Panc1 (cell line): ENCODE measurements at regions not wholly inside any gene's neighbourhood (a gene's known extent, or its start where the extent isn't known, plus 50 kb on each side); places are given as distances from the start of the nearest gene placed in this dataset.

Experiments
- ATAC-seq: fragments of 200-7000 bp; cut with Tn5 transposase; 2 replicates; pipeline ENCODE4 v1.9.1; 2020; ENCODE audit warnings: mild to moderate bottlenecking, moderate library complexity
- BruUV-seq: library from RNA; stranded (reverse); fragments of 400-500 nt; replicated peaks from 2 replicates; lab custom pipeline; 2021; lab: Mats Ljungman, UMichigan
- CTCF ChIA-PET: fragments of 300-600 bp; sonication (Branson Sonifier 250); formaldehyde crosslinking; loops from one replicate; lab custom pipeline; 2022; ENCODE audit warnings: antibody characterized with exemption; lab: Charles Lee
- POLR2A ChIA-PET: fragments of 300-600 bp; sonication (Branson Sonifier 250); formaldehyde crosslinking; loops from one replicate; lab custom pipeline; 2022; ENCODE audit warnings: antibody characterized with exemption; lab: Charles Lee
- DNase-seq: peaks from one replicate; pipeline ENCODE4 v3.0.0-alpha.2; 2010; ENCODE audit warnings: low read depth, low spot score
- H3K27ac ChIP-seq: 2 replicates; pipeline ENCODE4 v1.5.1; 2011; ENCODE audit warnings: mild to moderate bottlenecking, low read length, inconsistent platforms
- H3K27me3 ChIP-seq: fragments of 200-500 bp; sonication (Bioruptor generic); 2 replicates; pipeline ENCODE4 v1.6.0; 2014; ENCODE audit warnings: low read length, inconsistent platforms; ENCODE audit not compliant: control insufficient read depth, insufficient read depth
- H3K36me3 ChIP-seq: fragments of 200-500 bp; sonication (Bioruptor generic); 2 replicates; pipeline ENCODE4 v1.5.1; 2014; ENCODE audit warnings: inconsistent platforms, mild to moderate bottlenecking, low read length, moderate library complexity; ENCODE audit not compliant: control insufficient read depth, insufficient read depth
- H3K4me1 ChIP-seq: 2 replicates; pipeline ENCODE4 v1.5.1; 2011; ENCODE audit warnings: inconsistent platforms, mild to moderate bottlenecking, low read length, moderate library complexity; ENCODE audit not compliant: control insufficient read depth, insufficient read depth
- H3K4me3 ChIP-seq, 2 experiments: 2 replicates each; pipeline ENCODE4 v1.5.1; 2011 to 2012; ENCODE audit warnings: low read depth in 2 of 2, low read length in 2 of 2, mild to moderate bottlenecking in 2 of 2, inconsistent platforms in 1 of 2, moderate library complexity in 1 of 2
- H3K9me3 ChIP-seq: fragments of 200-500 bp; sonication (Bioruptor generic); 2 replicates; pipeline ENCODE4 v1.5.1; 2014; ENCODE audit warnings: low read depth, mild to moderate bottlenecking, inconsistent platforms, low read length, moderate library complexity; ENCODE audit not compliant: control insufficient read depth, insufficient read depth
- CTCF ChIP-seq: fragments of 450-650 bp; IDR thresholded peaks from 2 replicates; pipeline ENCODE4 v1.5.1; 2017; ENCODE audit warnings: mild to moderate bottlenecking
- POLR2AphosphoS5 ChIP-seq: IDR thresholded peaks from 2 replicates; pipeline ENCODE4 v1.6.1; 2012; ENCODE audit warnings: mild to moderate bottlenecking, low read depth, low read length, moderate library complexity
- REST ChIP-seq, 2 experiments: IDR thresholded peaks; 2 replicates each; pipeline ENCODE4 v1.6.1; 2011 to 2012; ENCODE audit warnings: low read depth in 2 of 2, control low read depth in 1 of 2, low read length in 1 of 2, mild to moderate bottlenecking in 1 of 2, moderate library complexity in 1 of 2; ENCODE audit not compliant: insufficient read depth in 1 of 2
- SIN3A ChIP-seq: IDR thresholded peaks from 2 replicates; pipeline ENCODE4 v1.6.1; 2012; ENCODE audit warnings: low read depth, mild to moderate bottlenecking, low read length, moderate library complexity, borderline replicate concordance; ENCODE audit not compliant: insufficient read depth
- TCF7L2 ChIP-seq: IDR thresholded peaks from 2 replicates; pipeline ENCODE4 v1.6.1; 2011; ENCODE audit warnings: mild to moderate bottlenecking, low read depth, low read length, inconsistent platforms
- in situ Hi-C: cut with HindIII; loops from 2 replicates; pipeline ENCODE4 v1.10.0; 2016; ENCODE audit warnings: low sequenced_read_pairs, low pct_unique_long_range_greater_than_20kb
- intact Hi-C: fragments of 100-400 bp; cut with micrococcal nuclease; formaldehyde crosslinking; loops from one replicate; pipeline ENCODE4 v1.10.0; 2022; ENCODE audit not compliant: unreplicated experiment

DNA sequence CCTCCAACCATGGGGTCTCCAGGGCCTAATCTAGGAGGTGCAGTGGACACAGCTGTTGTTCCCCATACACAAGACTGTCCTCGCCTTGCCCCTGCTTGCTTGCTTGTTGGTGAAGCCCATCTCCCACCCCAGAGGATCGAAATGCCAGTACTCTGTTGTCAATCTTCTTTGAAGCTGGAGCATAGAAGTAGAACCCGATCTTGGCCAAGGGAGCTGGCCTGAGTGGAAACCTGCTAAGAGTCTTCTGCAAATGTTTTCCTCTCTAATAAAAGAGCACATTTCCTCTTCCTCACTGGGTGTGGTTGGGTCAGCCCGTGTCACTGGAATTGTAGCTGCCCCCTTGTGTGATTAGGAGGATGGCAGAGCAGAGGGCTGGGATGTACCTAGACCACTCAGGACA lies 85.4 kb downstream of the HES1 start:
- no peaks in the 10 kb centered on the region for H3K4me1 ChIP-seq
- ATAC-seq: no peak
- in situ Hi-C loops (no loop called here), intact Hi-C loops (no loop called here)
- TF ChIP-seq POLR2AphosphoS5 (no peak), TCF7L2 (no peak), SIN3A (no peak), REST (IDR thresholded peaks at IDR 0.05; ENCODE audit: insufficient read depth in 1 of 2, low read depth in 2 of 2, low read length in 1 of 2) (no peak), CTCF (no peak)
- H3K27ac ChIP-seq: no peak overlapping the region
- ChIA-PET POLR2A (no interaction called here), CTCF (no interaction called here)
- DNase-seq: no peak
- H3K4me3 ChIP-seq: no peak overlapping the region
- H3K36me3 ChIP-seq: no peaks in the 10 kb centered on the region
- H3K27me3 ChIP-seq: no peaks in the 10 kb centered on the region
- H3K9me3 ChIP-seq: no peaks in the 10 kb centered on the region
- no TSS peak for BruUV-seq

- Histone ChIP-seq H3K4me3 (no peak overlapping the region), H3K27ac (no peak overlapping the region), H3K27me3 (no peaks in the 10 kb centered on the region), H3K4me1 (no peaks in the 10 kb centered on the region), H3K9me3 (no peaks in the 10 kb centered on the region), H3K36me3 (no peaks in the 10 kb centered on the region)
- no TSS peak for BruUV-seq
- in situ Hi-C loops: no loop called here
- POLR2A ChIA-PET: no interaction called here
- intact Hi-C loops: no loop called here
- TF ChIP-seq CTCF: no peak
- no peak for TF ChIP-seq POLR2AphosphoS5
- DNase-seq (no peak), ATAC-seq (no peak)
- CTCF ChIA-PET: no interaction called here
Observed at GRCh38 chr3:194223951-194224350, 88.0 kb downstream of the HES1 start.
